ENCODE measurements at regions not wholly inside any gene's neighbourhood (a gene's known extent, or its start where the extent isn't known, plus 50 kb on each side); places are given as distances from the start of the nearest gene placed in this dataset.
"Not testable (repeated sequence)": the region's sequence is repeated elsewhere in the genome, so short reads cannot be mapped to it uniquely, and the experiment has no call there.

- CTCF ChIA-PET = no interaction called here
- no peak overlapping the region for H3K27ac ChIP-seq
- DNase-seq (ENCODE audit: low spot score) = no peak
- POLR2A ChIA-PET (ENCODE audit: low non-redundant PET) = no interaction called here
- TF ChIP-seq CTCF (conservative IDR thresholded peaks at IDR 0.05; ENCODE audit: low read depth) = no peak
Observed at GRCh38 chr9:30280229-30280900, 2104.1 kb upstream of the ACO1 start.

- no peak overlapping the region for H3K27ac ChIP-seq
- ChIA-PET CTCF (no interaction called here), POLR2A (ENCODE audit: low non-redundant PET) (no interaction called here)
- DNase-seq (ENCODE audit: low spot score) = no peak
- no peak for TF ChIP-seq CTCF (conservative IDR thresholded peaks at IDR 0.05; ENCODE audit: low read depth)
Observed at GRCh38 chr9:30289435-30289834, 2095.0 kb upstream of the ACO1 start.

- DNase-seq (ENCODE audit: low spot score); H3K27ac ChIP-seq; POLR2A ChIA-PET (ENCODE audit: low non-redundant PET); CTCF ChIA-PET: not testable (repeated sequence)
Observed at GRCh38 chr9:30292026-30292425, 2092.4 kb upstream of the ACO1 start.

- no peak for DNase-seq (ENCODE audit: low spot score)
- no peak overlapping the region for H3K27ac ChIP-seq
- TF ChIP-seq CTCF (conservative IDR thresholded peaks at IDR 0.05; ENCODE audit: low read depth) = no peak
- POLR2A ChIA-PET (ENCODE audit: low non-redundant PET) = no interaction called here
- CTCF ChIA-PET = no interaction called here
Observed at GRCh38 chr9:30293231-30293630, 2091.2 kb upstream of the ACO1 start.

GRCh38 chr9:30299126-30299780 lies 2085.2 kb upstream of the ACO1 start:
- ChIA-PET POLR2A (ENCODE audit: low non-redundant PET) (no interaction called here), CTCF (no interaction called here)
- no peak for TF ChIP-seq CTCF (conservative IDR thresholded peaks at IDR 0.05; ENCODE audit: low read depth)
- DNase-seq (ENCODE audit: low spot score) = no peak
- no peak overlapping the region for H3K27ac ChIP-seq

GRCh38 chr9:30301271-30301963 lies 2083.0 kb upstream of the ACO1 start:
- no peak for DNase-seq (ENCODE audit: low spot score)
- POLR2A ChIA-PET (ENCODE audit: low non-redundant PET) = no interaction called here

More at GRCh38 chr9:30301271-30301963, 2083.0 kb upstream of the ACO1 start:
- TF ChIP-seq CTCF (conservative IDR thresholded peaks at IDR 0.05; ENCODE audit: low read depth) = no peak
- CTCF ChIA-PET = no interaction called here
- no peak overlapping the region for H3K27ac ChIP-seq

Data from RWPE1 (cell line).